ENCODE measurements at regions not wholly inside any gene's neighbourhood (a gene's known extent, or its start where the extent isn't known, plus 50 kb on each side); places are given as distances from the start of the nearest gene placed in this dataset.

GRCh38 chr18:77905011-77905410 lies 655.4 kb downstream of the GALR1 start:
- no peak for TF ChIP-seq CTCF (IDR thresholded peaks at IDR 0.05)
- DNase-seq (ENCODE audit: low spot score) = no peak
- Histone ChIP-seq H3K4me3 (no peak overlapping the region), H3K27ac (no peak overlapping the region)

GRCh38 chr18:77905449-77906055 lies 655.9 kb downstream of the GALR1 start:
- no peak for TF ChIP-seq CTCF (IDR thresholded peaks at IDR 0.05)
- DNase-seq (ENCODE audit: low spot score) = no peak
- H3K27ac ChIP-seq = no peak overlapping the region
- H3K4me3 ChIP-seq = no peak overlapping the region

- Histone ChIP-seq H3K27ac (no peak overlapping the region), H3K4me3 (no peak overlapping the region)
- no peak for DNase-seq (ENCODE audit: low spot score)
- TF ChIP-seq CTCF (IDR thresholded peaks at IDR 0.05) = no peak
Measured at GRCh38 chr18:77906103-77906892, 656.6 kb downstream of the GALR1 start.

- Histone ChIP-seq H3K27ac (no peak overlapping the region), H3K4me3 (no peak overlapping the region)
- DNase-seq (ENCODE audit: low spot score) = no peak
- no peak for TF ChIP-seq CTCF (IDR thresholded peaks at IDR 0.05)
Measured at GRCh38 chr18:77910347-77910746, 660.7 kb downstream of the GALR1 start.

- no peak for TF ChIP-seq CTCF (IDR thresholded peaks at IDR 0.05)
- no peak for DNase-seq (ENCODE audit: low spot score)
- no peak overlapping the region for H3K4me3 ChIP-seq
Measured at GRCh38 chr18:77911971-77912605, 662.4 kb downstream of the GALR1 start.

GRCh38 chr18:77918730-77919129 lies 669.1 kb downstream of the GALR1 start:
- no peak for DNase-seq (ENCODE audit: low spot score)
- no peak for TF ChIP-seq CTCF (IDR thresholded peaks at IDR 0.05)
- H3K27ac ChIP-seq = no peak overlapping the region

More at GRCh38 chr18:77911971-77912605, 662.4 kb downstream of the GALR1 start:
- H3K27ac ChIP-seq = no peak overlapping the region

More at GRCh38 chr18:77918730-77919129, 669.1 kb downstream of the GALR1 start:
- H3K4me3 ChIP-seq = no peak overlapping the region

Data from coronary artery (tissue), 2 donors.